ENCODE measurements at regions not wholly inside any gene's neighbourhood (a gene's known extent, or its start where the extent isn't known, plus 50 kb on each side); places are given as distances from the start of the nearest gene placed in this dataset.

- no peak for TF ChIP-seq CTCF (IDR thresholded peaks at IDR 0.05)
- no peak for TF ChIP-seq POLR2A (IDR thresholded peaks at IDR 0.05)
These were observed 493.3 kb downstream of the BRD1 start for GRCh38 chr22:49334449-49334789.

Measured in heart left ventricle (tissue), 13 donors.